Colonic mucosa (tissue), 4 donors: ENCODE measurements at regions not wholly inside any gene's neighbourhood (a gene's known extent, or its start where the extent isn't known, plus 50 kb on each side); places are given as distances from the start of the nearest gene placed in this dataset.

Experiments
- DNase-seq: peaks from one replicate; pipeline ENCODE4 v3.0.0-alpha.2; 2020
- H3K27ac ChIP-seq: fragments of 200-600 bp; one replicate; pipeline ENCODE4 v1.8.0; 2021
- H3K27me3 ChIP-seq: fragments of 200-600 bp; one replicate; pipeline ENCODE4 v1.8.0; 2021
- H3K36me3 ChIP-seq: fragments of 200-600 bp; one replicate; pipeline ENCODE4 v1.8.0; 2021
- H3K4me1 ChIP-seq: fragments of 200-600 bp; one replicate; pipeline ENCODE4 v1.8.0; 2021; ENCODE audit warnings: mild to moderate bottlenecking
- H3K4me3 ChIP-seq: fragments of 200-600 bp; one replicate; pipeline ENCODE4 v1.8.0; 2021
- H3K9ac ChIP-seq, 2 donors: one replicate each; pipeline ENCODE4 v1.7.0; 2013; ENCODE audit warnings: control low read depth in 2 of 2, low read depth in 2 of 2, low read length in 2 of 2
- H3K9me3 ChIP-seq: fragments of 200-600 bp; one replicate; pipeline ENCODE4 v1.8.0; 2021
- CTCF ChIP-seq: fragments of 200-600 bp; IDR thresholded peaks from one replicate; pipeline ENCODE4 v1.8.0; 2022; ENCODE audit warnings: antibody characterized with exemption, mild to moderate bottlenecking
- intact Hi-C: fragments of 100-400 bp; cut with DNase I; formaldehyde crosslinking; loops from one replicate; pipeline ENCODE4 v1.14.1; 2022
- donor health status: healthy.
- donor health status: DM: no; HTN: no; CAD: no.
- donor health status: DM: no; HTN: no; CAD: no.

DNA sequence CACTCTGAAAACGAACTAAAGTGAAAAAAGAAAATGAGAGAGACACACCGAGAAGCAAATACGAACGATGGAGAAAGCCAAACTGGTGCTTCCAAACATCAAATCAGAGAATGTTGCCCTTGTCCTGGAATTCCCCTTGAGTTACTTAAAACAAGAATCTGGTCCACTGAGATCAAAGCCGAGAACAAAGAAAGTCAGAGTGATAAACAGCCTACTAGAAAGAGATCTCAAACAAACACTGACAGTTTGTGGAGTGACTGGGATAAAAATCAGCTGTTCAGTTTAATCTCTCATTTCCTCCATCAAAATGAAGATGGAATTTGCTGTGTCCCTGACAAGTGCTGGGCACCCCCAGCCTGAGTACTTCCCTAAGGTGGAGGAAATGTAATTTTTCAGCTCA is 582.6 kb downstream of the NR2F1-AS1 start:
- Histone ChIP-seq H3K4me1 (no peaks in the 10 kb centered on the region), H3K27me3 (no peaks in the 10 kb centered on the region), H3K9me3 (no peaks in the 10 kb centered on the region), H3K36me3 (no peaks in the 10 kb centered on the region), H3K9ac (no peak overlapping the region), H3K4me3 (no peak overlapping the region), H3K27ac (no peak overlapping the region)
- TF ChIP-seq CTCF = no peak
- intact Hi-C loops = no loop called here
- DNase-seq = no peak

GRCh38 chr5:92994392-92994791 is 586.6 kb downstream of the NR2F1-AS1 start:
- no peak for TF ChIP-seq CTCF
- intact Hi-C loops = no loop called here

DNA sequence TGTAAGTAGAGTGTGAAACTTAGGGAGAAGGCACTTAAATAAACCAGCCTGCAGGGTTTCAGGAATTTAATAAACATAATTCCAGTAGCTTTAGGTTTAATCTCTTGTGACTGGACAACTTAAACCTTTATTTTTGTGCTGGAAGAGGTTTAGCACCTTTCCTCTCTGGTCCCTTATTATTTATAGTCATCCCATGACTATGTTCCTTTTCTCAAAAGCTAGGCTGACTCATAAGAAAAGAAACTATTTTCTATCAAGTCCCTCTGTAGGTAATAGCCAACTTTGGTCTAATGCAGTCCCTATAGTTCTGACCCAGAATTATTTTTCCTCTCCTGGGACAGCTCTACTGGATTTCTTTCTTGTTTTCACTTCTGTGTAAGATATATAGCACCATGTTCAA is 588.9 kb downstream of the NR2F1-AS1 start:
- Histone ChIP-seq H3K27ac (no peak overlapping the region), H3K9ac (no peak overlapping the region), H3K27me3 (no peaks in the 10 kb centered on the region), H3K9me3 (no peaks in the 10 kb centered on the region), H3K4me1 (no peaks in the 10 kb centered on the region), H3K36me3 (no peaks in the 10 kb centered on the region), H3K4me3 (no peak overlapping the region)
- intact Hi-C loops = no loop called here
- no peak for TF ChIP-seq CTCF
- no peak for DNase-seq

More at GRCh38 chr5:92994392-92994791, 586.6 kb downstream of the NR2F1-AS1 start:
- DNase-seq = no peak
- Histone ChIP-seq H3K27me3 (no peaks in the 10 kb centered on the region), H3K9ac (no peak overlapping the region), H3K27ac (no peak overlapping the region), H3K4me3 (no peak overlapping the region), H3K9me3 (no peaks in the 10 kb centered on the region), H3K4me1 (no peaks in the 10 kb centered on the region), H3K36me3 (no peaks in the 10 kb centered on the region)

- Histone ChIP-seq H3K27me3 (no peaks in the 10 kb centered on the region), H3K9me3 (no peaks in the 10 kb centered on the region), H3K4me1 (no peaks in the 10 kb centered on the region), H3K36me3 (no peaks in the 10 kb centered on the region), H3K4me3 (no peak overlapping the region), H3K27ac (no peak overlapping the region), H3K9ac (no peak overlapping the region)
- DNase-seq = no peak
- no peak for TF ChIP-seq CTCF
- intact Hi-C loops = no loop called here
Observed at GRCh38 chr5:92991581-92992067, 589.4 kb downstream of the NR2F1-AS1 start.

DNA sequence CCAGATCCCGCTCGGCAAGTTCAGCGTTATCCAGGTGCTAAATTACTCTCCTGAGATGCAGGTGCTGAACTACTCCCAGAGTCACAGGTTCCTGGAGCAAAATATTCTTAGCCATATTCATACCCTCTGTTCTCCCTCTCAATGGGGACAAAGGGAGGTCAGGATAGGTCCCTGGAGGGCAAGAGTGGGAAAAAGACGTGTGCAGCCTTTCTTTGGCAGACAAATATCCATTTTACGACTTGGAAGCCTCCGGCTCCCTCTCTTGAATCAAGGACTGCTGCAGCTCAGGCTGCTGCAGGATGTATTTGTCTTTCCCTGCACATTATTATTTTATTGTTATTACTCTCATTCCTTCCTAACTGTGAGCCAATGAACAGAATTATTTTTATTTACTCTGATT is 590.2 kb downstream of the NR2F1-AS1 start:
- intact Hi-C loops = no loop called here
- Histone ChIP-seq H3K36me3 (no peaks in the 10 kb centered on the region), H3K27me3 (no peaks in the 10 kb centered on the region), H3K9me3 (no peaks in the 10 kb centered on the region), H3K27ac (no peak overlapping the region), H3K4me3 (no peak overlapping the region), H3K4me1 (no peaks in the 10 kb centered on the region), H3K9ac (no peak overlapping the region)
- no peak for DNase-seq
- no peak for TF ChIP-seq CTCF

GRCh38 chr5:92981001-92981400 is 600.0 kb downstream of the NR2F1-AS1 start:
- intact Hi-C loops = no loop called here
- H3K9ac ChIP-seq = no peak overlapping the region
- no peaks in the 10 kb centered on the region for H3K36me3 ChIP-seq
- no peak for TF ChIP-seq CTCF
- no peaks in the 10 kb centered on the region for H3K4me1 ChIP-seq
- no peaks in the 10 kb centered on the region for H3K27me3 ChIP-seq
- no peak overlapping the region for H3K4me3 ChIP-seq
- DNase-seq = no peak
- H3K27ac ChIP-seq = no peak overlapping the region
- H3K9me3 ChIP-seq = no peaks in the 10 kb centered on the region
